ENCODE measurements at regions not wholly inside any gene's neighbourhood (a gene's known extent, or its start where the extent isn't known, plus 50 kb on each side); places are given as distances from the start of the nearest gene placed in this dataset.

DNA sequence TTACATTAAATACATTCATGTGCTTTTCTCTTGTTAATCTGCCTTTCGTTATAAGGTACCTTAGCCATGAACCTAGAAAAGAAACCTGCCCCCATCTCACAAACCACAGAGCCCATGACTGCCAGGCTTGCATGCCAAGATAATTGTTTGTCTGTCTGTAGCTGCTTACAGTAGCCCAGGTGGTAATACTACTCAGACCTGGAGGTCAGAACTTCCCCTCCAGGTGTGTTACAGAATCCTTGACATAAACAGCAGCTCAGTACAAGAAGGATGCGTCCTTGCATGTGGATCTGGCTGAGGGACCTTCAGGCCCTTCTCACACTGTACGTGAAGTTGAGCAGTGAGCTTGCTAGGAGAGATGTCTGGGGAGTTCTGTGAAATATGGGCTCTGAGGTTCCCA is 291.4 kb downstream of the CSNK1G3 start (continued):
- TF ChIP-seq, protein P1, sequence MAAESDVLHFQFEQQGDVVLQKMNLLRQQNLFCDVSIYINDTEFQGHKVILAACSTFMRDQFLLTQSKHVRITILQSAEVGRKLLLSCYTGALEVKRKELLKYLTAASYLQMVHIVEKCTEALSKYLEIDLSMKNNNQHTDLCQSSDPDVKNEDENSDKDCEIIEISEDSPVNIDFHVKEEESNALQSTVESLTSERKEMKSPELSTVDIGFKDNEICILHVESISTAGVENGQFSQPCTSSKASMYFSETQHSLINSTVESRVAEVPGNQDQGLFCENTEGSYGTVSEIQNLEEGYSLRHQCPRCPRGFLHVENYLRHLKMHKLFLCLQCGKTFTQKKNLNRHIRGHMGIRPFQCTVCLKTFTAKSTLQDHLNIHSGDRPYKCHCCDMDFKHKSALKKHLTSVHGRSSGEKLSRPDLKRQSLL (tag by site-specific recombination; IDR thresholded peaks at IDR 0.05) = no peak

GRCh38 chr5:123802298-123802951 is 290.4 kb downstream of the CSNK1G3 start:
- TF ChIP-seq FEZF1 (tag by site-specific recombination; IDR thresholded peaks at IDR 0.05) (peak; percentile 88), ZNF521 (tag by site-specific recombination; IDR thresholded peaks at IDR 0.05) (no peak)
- ChIA-PET CTCF (interaction anchor here (0.6 kb wide), 1 partner anchor 46 kb away, joined by 5 read pairs; no protein-coding TSS in a partner anchor), POLR2A (no interaction called here)

DNA sequence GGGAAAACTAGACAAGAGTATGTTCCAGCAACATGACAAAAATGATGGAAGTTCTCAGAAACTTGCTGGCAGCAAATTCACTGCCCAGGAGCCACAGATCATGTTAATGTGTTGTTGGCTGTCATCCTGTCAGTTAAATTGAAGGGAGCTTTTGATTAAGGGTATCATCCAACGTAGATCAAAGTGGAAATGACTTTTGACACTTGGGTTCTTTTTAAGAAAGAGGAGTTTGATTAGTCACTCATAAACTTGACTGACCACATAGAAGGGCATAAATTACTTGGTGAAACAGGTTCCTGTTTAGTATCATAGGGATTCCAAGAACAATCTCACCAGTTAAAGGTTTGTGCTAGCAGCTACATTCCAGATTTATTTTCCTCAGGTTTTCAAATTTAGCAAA is 288.7 kb downstream of the CSNK1G3 start:
- ChIA-PET CTCF (no interaction called here), POLR2A (no interaction called here)
- Histone ChIP-seq H3K36me3 (ENCODE audit: control insufficient read depth in 2 of 2, insufficient read depth in 1 of 2, low read length in 2 of 2) (no peaks in the 10 kb centered on the region), H3K4me1 (ENCODE audit: control insufficient read depth, insufficient read depth, low read length) (no peaks in the 10 kb centered on the region), H3K4me3 (ENCODE audit: low read depth, low read length) (no peak overlapping the region), H3K27ac (ENCODE audit: extremely low read depth, low read depth, low read length) (no peak overlapping the region), H3K9me3 (ENCODE audit: control insufficient read depth, insufficient read depth, low read depth, low read length) (no peaks in the 10 kb centered on the region)
- TF ChIP-seq ZNF571 (tag by site-specific recombination; IDR thresholded peaks at IDR 0.05) (no peak), ZNF76 (tag by site-specific recombination; IDR thresholded peaks at IDR 0.05; ENCODE audit: borderline replicate concordance, low read depth) (no peak), FEZF1 (tag by site-specific recombination; IDR thresholded peaks at IDR 0.05) (no peak), ZBTB7A (tag by site-specific recombination; IDR thresholded peaks at IDR 0.05; ENCODE audit: low read depth) (no peak), ZXDB (tag by site-specific recombination; IDR thresholded peaks at IDR 0.05) (no peak), GLI4 (tag by site-specific recombination; IDR thresholded peaks at IDR 0.05) (no peak), ZNF398 (tag by site-specific recombination; IDR thresholded peaks at IDR 0.05) (no peak), ZNF654 (tag by site-specific recombination; IDR thresholded peaks at IDR 0.05; ENCODE audit: low read depth) (no peak), ZNF707 (tag by site-specific recombination; IDR thresholded peaks at IDR 0.05) (no peak)
- TF ChIP-seq, protein P2, sequence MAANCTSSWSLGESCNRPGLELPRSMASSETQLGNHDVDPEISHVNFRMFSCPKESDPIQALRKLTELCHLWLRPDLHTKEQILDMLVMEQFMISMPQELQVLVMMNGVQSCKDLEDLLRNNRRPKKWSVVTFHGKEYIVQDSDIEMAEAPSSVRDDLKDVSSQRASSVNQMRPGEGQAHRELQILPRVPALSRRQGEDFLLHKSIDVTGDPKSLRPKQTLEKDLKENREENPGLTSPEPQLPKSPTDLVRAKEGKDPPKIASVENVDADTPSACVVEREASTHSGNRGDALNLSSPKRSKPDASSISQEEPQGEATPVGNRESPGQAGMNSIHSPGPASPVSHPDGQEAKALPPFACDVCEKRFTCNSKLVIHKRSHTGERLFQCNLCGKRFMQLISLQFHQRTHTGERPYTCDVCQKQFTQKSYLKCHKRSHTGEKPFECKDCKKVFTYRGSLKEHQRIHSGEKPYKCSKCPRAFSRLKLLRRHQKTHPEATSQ (tag by site-specific recombination; IDR thresholded peaks at IDR 0.05) = no peak
- TF ChIP-seq, protein P3, sequence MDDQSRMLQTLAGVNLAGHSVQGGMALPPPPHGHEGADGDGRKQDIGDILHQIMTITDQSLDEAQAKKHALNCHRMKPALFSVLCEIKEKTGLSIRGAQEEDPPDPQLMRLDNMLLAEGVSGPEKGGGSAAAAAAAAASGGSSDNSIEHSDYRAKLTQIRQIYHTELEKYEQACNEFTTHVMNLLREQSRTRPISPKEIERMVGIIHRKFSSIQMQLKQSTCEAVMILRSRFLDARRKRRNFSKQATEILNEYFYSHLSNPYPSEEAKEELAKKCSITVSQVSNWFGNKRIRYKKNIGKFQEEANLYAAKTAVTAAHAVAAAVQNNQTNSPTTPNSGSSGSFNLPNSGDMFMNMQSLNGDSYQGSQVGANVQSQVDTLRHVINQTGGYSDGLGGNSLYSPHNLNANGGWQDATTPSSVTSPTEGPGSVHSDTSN (CRISPR knock-in tag; IDR thresholded peaks at IDR 0.05) = no peak
- TF ChIP-seq, protein P4, sequence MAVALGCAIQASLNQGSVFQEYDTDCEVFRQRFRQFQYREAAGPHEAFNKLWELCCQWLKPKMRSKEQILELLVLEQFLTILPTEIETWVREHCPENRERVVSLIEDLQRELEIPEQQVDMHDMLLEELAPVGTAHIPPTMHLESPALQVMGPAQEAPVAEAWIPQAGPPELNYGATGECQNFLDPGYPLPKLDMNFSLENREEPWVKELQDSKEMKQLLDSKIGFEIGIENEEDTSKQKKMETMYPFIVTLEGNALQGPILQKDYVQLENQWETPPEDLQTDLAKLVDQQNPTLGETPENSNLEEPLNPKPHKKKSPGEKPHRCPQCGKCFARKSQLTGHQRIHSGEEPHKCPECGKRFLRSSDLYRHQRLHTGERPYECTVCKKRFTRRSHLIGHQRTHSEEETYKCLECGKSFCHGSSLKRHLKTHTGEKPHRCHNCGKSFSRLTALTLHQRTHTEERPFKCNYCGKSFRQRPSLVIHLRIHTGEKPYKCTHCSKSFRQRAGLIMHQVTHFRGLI (tag by site-specific recombination; IDR thresholded peaks at IDR 0.05) = no peak
- TF ChIP-seq, protein P5, sequence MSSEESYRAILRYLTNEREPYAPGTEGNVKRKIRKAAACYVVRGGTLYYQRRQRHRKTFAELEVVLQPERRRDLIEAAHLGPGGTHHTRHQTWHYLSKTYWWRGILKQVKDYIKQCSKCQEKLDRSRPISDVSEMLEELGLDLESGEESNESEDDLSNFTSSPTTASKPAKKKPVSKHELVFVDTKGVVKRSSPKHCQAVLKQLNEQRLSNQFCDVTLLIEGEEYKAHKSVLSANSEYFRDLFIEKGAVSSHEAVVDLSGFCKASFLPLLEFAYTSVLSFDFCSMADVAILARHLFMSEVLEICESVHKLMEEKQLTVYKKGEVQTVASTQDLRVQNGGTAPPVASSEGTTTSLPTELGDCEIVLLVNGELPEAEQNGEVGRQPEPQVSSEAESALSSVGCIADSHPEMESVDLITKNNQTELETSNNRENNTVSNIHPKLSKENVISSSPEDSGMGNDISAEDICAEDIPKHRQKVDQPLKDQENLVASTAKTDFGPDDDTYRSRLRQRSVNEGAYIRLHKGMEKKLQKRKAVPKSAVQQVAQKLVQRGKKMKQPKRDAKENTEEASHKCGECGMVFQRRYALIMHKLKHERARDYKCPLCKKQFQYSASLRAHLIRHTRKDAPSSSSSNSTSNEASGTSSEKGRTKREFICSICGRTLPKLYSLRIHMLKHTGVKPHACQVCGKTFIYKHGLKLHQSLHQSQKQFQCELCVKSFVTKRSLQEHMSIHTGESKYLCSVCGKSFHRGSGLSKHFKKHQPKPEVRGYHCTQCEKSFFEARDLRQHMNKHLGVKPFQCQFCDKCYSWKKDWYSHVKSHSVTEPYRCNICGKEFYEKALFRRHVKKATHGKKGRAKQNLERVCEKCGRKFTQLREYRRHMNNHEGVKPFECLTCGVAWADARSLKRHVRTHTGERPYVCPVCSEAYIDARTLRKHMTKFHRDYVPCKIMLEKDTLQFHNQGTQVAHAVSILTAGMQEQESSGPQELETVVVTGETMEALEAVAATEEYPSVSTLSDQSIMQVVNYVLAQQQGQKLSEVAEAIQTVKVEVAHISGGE (tag by site-specific recombination; conservative IDR thresholded peaks at IDR 0.05; ENCODE audit: low read depth) = no peak

More at GRCh38 chr5:123802298-123802951, 290.4 kb downstream of the CSNK1G3 start:
- Histone ChIP-seq H3K9me3 (ENCODE audit: control insufficient read depth, insufficient read depth, low read depth, low read length) (no peaks in the 10 kb centered on the region), H3K4me3 (ENCODE audit: low read depth, low read length) (no peak overlapping the region), H3K36me3 (ENCODE audit: control insufficient read depth in 2 of 2, insufficient read depth in 1 of 2, low read length in 2 of 2) (no peaks in the 10 kb centered on the region), H3K4me1 (ENCODE audit: control insufficient read depth, insufficient read depth, low read length) (peaks cover 6% of the 10 kb centered on the region), H3K27ac (ENCODE audit: extremely low read depth, low read depth, low read length) (no peak overlapping the region)

Data from HEK293 (cell line).